PFSK-1 (cell line): ENCODE measurements at regions not wholly inside any gene's neighbourhood (a gene's known extent, or its start where the extent isn't known, plus 50 kb on each side); places are given as distances from the start of the nearest gene placed in this dataset.

ENCODE experiments used
- FOXP2 ChIP-seq: optimal IDR thresholded peaks from 2 replicates; pipeline ENCODE3; 2011; ENCODE audit warnings: borderline replicate concordance, control low read depth, inconsistent platforms; ENCODE audit not compliant: insufficient read depth; ENCODE audit errors: extremely low read length, extremely low read depth
- POLR2AphosphoS5 ChIP-seq: IDR thresholded peaks from 2 replicates; pipeline ENCODE4 v1.6.1; 2012; ENCODE audit warnings: low read depth, mild to moderate bottlenecking, control low read depth, low read length, moderate library complexity
- SIN3A ChIP-seq: IDR thresholded peaks from 2 replicates; pipeline ENCODE4 v1.6.1; 2012; ENCODE audit warnings: mild to moderate bottlenecking, low read length, moderate library complexity, borderline replicate concordance; ENCODE audit not compliant: insufficient read depth
- TAF1 ChIP-seq: IDR thresholded peaks from 2 replicates; pipeline ENCODE4 v1.6.1; 2012; ENCODE audit warnings: low read length, control low read depth, borderline replicate concordance; ENCODE audit not compliant: insufficient read depth
- TF ChIP-seq, protein P1 (sequence below), 2 experiments: IDR thresholded peaks; 2 replicates each; pipeline versions ENCODE4 v1.6.1 to v1.8.0; 2011 to 2012; ENCODE audit warnings: low read depth in 2 of 2, low read length in 2 of 2, control low read depth in 1 of 2, inconsistent platforms in 1 of 2, mild to moderate bottlenecking in 1 of 2, moderate library complexity in 1 of 2; ENCODE audit not compliant: insufficient read depth in 1 of 2

GRCh38 chrX:8345473-8345872, 119.2 kb upstream of the VCX3B start:
- TF ChIP-seq, protein P1, sequence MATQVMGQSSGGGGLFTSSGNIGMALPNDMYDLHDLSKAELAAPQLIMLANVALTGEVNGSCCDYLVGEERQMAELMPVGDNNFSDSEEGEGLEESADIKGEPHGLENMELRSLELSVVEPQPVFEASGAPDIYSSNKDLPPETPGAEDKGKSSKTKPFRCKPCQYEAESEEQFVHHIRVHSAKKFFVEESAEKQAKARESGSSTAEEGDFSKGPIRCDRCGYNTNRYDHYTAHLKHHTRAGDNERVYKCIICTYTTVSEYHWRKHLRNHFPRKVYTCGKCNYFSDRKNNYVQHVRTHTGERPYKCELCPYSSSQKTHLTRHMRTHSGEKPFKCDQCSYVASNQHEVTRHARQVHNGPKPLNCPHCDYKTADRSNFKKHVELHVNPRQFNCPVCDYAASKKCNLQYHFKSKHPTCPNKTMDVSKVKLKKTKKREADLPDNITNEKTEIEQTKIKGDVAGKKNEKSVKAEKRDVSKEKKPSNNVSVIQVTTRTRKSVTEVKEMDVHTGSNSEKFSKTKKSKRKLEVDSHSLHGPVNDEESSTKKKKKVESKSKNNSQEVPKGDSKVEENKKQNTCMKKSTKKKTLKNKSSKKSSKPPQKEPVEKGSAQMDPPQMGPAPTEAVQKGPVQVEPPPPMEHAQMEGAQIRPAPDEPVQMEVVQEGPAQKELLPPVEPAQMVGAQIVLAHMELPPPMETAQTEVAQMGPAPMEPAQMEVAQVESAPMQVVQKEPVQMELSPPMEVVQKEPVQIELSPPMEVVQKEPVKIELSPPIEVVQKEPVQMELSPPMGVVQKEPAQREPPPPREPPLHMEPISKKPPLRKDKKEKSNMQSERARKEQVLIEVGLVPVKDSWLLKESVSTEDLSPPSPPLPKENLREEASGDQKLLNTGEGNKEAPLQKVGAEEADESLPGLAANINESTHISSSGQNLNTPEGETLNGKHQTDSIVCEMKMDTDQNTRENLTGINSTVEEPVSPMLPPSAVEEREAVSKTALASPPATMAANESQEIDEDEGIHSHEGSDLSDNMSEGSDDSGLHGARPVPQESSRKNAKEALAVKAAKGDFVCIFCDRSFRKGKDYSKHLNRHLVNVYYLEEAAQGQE (IDR thresholded peaks at IDR 0.05; ENCODE audit: insufficient read depth in 1 of 2, low read depth in 2 of 2, low read length in 2 of 2): no peak
- TF ChIP-seq TAF1 (no peak), POLR2AphosphoS5 (no peak), FOXP2 (no peak), SIN3A (no peak)

- TF ChIP-seq POLR2AphosphoS5: no peak
- TF ChIP-seq FOXP2: no peak
- no peak for TF ChIP-seq SIN3A
- TF ChIP-seq, protein P1 (IDR thresholded peaks at IDR 0.05; ENCODE audit: insufficient read depth in 1 of 2, low read depth in 2 of 2, low read length in 2 of 2): no peak
- TF ChIP-seq TAF1: no peak
Observed at GRCh38 chrX:8346060-8346459, 118.6 kb upstream of the VCX3B start.

DNA sequence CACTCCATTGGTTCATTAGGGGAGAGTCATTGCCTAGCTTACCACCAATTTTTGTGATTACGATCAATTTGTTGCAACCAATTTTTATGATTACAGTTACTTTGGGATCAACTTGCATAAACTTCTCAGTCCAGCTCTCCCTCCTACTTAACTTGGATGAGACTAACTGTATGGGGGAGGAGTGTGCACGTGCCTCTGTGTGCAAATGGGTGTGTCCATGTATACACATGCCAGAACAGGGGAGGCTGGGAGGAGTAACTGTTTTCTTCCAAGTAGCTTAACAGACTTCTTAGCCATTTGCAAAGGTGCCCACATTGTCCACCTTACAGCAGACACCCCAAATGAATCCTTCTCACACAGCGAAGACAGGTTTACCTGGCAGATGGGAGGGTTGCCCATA, 117.7 kb upstream of the VCX3B start:
- TF ChIP-seq TAF1: no peak
- TF ChIP-seq, protein P1 (IDR thresholded peaks at IDR 0.05; ENCODE audit: insufficient read depth in 1 of 2, low read depth in 2 of 2, low read length in 2 of 2): no peak
- no peak for TF ChIP-seq FOXP2
- no peak for TF ChIP-seq POLR2AphosphoS5
- TF ChIP-seq SIN3A: no peak

GRCh38 chrX:8349816-8350544, 114.7 kb upstream of the VCX3B start:
- TF ChIP-seq TAF1: no peak
- no peak for TF ChIP-seq SIN3A
- TF ChIP-seq, protein P1 (IDR thresholded peaks at IDR 0.05; ENCODE audit: insufficient read depth in 1 of 2, low read depth in 2 of 2, low read length in 2 of 2): no peak
- no peak for TF ChIP-seq POLR2AphosphoS5
- no peak for TF ChIP-seq FOXP2
